Adrenal gland (tissue), 9 donors: ENCODE measurements at regions not wholly inside any gene's neighbourhood (a gene's known extent, or its start where the extent isn't known, plus 50 kb on each side); places are given as distances from the start of the nearest gene placed in this dataset.

ENCODE experiments used
- DNase-seq, 7 donors: peaks; one replicate each; pipeline ENCODE4 v3.0.0-alpha.2; 2019 to 2020
- H3K27ac ChIP-seq, 5 donors: fragments of 200-600 bp; sonication (generic) in 4 of 5; 1 replicate in 3 of 5; 2 replicates in 2 of 5; pipeline versions ENCODE4 v1.5.1 to v1.8.0; 2016 to 2020; ENCODE audit warnings: mild to moderate bottlenecking in 1 of 5
- H3K27me3 ChIP-seq: fragments of 200-600 bp; 2 replicates; pipeline ENCODE4 v1.8.0; 2021
- H3K36me3 ChIP-seq, 2 donors: fragments of 200-600 bp; replicated peaks in 1 of 2; 1 replicate in 1 of 2; 2 replicates in 1 of 2; pipeline versions ENCODE4 v1.5.1 to v1.8.0; 2018 to 2022
- H3K4me1 ChIP-seq, 2 donors: fragments of 200-600 bp; replicated peaks in 1 of 2; 1 replicate in 1 of 2; 2 replicates in 1 of 2; pipeline versions ENCODE4 v1.5.1 to v1.8.0; 2018 to 2021
- H3K4me3 ChIP-seq, 4 donors: fragments of 200-600 bp; sonication (generic) in 3 of 4; one replicate each; pipeline ENCODE4 v1.5.1; 2016 to 2018
- H3K9me3 ChIP-seq, 3 donors: fragments of 200-600 bp; sonication (generic) in 1 of 3; replicated peaks in 1 of 3; 1 replicate in 2 of 3; 2 replicates in 1 of 3; pipeline versions ENCODE4 v1.5.1 to v1.8.0; 2016 to 2021
- POLR2A ChIP-seq, 2 donors: fragments of 450-650 bp; IDR thresholded peaks; one replicate each; pipeline ENCODE4 v1.6.1; 2017; ENCODE audit warnings: antibody characterized with exemption in 2 of 2, mild to moderate bottlenecking in 2 of 2, moderate library complexity in 1 of 2
- WGBS, 4 donors: extraction: QIAGEN DNeasy Blood & Tissue Kit in 2 of 4; methylation state at CpG; one replicate each; pipeline versions ENCODE4 v1.1.5 to v1.1.7; 2013 to 2017; 5-methylcytosine and 5-hydroxymethylcytosine counted together
- intact Hi-C, 2 donors: fragments of 100-400 bp; cut with DNase I; formaldehyde crosslinking; loops; one replicate each; pipeline versions ENCODE4 v1.14.1 to v1.15.0; 2022 to 2023
- TF ChIP-seq, protein P1 (sequence below), 6 experiments: fragments of 450-650 bp in 4 of 6; fragments of 200-600 bp in 2 of 6; sonication (generic) in 1 of 6; IDR thresholded peaks; 1 replicate in 5 of 6; 2 replicates in 1 of 6; pipeline versions ENCODE4 v1.5.1 to v1.8.0; 2016 to 2021; ENCODE audit warnings: antibody characterized with exemption in 6 of 6, mild to moderate bottlenecking in 2 of 6, moderate library complexity in 1 of 6
- donor health status: healthy with polysubstance abuse.
- donor health status: Bipolar disorder and iron deficiency.
- donor health status: DM: yes; HTN: yes; CAD: no.
- donor health status: DM: no; HTN: no; CAD: no.
- donor health status: DM: no; HTN: no; CAD: no.

DNA sequence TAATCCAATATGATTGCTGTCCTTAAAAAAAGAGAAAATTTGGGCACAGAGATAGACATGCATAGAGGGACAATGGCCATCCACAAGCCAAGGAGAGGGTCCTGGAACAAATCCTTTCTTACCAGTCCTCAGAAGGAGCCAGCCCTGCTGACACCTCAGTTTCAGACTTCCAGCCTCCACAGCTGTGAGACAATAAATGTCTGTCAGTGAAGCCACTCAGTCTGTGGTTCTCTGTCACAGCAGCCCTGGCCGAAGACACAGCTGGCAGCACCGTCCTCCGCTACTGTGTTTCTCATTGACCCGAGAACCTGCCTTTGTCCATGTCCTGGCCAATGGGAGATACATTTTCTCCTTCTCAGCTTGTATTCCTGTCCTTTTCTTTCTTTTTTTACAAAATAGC lies 207.9 kb downstream of the TM9SF2 start:
- H3K36me3 ChIP-seq = no peaks in the 10 kb centered on the region
- no peaks in the 10 kb centered on the region for H3K4me1 ChIP-seq
- intact Hi-C loops = no loop called here
- no peaks in the 10 kb centered on the region for H3K27me3 ChIP-seq
- no peak overlapping the region for H3K4me3 ChIP-seq
- 84 to 92% (median 87%) methylated on average over 4 of the region's 4 CpGs for WGBS, 4 donors
- no peak overlapping the region for H3K27ac ChIP-seq
- TF ChIP-seq, protein P1, sequence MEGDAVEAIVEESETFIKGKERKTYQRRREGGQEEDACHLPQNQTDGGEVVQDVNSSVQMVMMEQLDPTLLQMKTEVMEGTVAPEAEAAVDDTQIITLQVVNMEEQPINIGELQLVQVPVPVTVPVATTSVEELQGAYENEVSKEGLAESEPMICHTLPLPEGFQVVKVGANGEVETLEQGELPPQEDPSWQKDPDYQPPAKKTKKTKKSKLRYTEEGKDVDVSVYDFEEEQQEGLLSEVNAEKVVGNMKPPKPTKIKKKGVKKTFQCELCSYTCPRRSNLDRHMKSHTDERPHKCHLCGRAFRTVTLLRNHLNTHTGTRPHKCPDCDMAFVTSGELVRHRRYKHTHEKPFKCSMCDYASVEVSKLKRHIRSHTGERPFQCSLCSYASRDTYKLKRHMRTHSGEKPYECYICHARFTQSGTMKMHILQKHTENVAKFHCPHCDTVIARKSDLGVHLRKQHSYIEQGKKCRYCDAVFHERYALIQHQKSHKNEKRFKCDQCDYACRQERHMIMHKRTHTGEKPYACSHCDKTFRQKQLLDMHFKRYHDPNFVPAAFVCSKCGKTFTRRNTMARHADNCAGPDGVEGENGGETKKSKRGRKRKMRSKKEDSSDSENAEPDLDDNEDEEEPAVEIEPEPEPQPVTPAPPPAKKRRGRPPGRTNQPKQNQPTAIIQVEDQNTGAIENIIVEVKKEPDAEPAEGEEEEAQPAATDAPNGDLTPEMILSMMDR (IDR thresholded peaks at IDR 0.05) = no peak
- TF ChIP-seq POLR2A (IDR thresholded peaks at IDR 0.05) = no peak
- no peaks in the 10 kb centered on the region for H3K9me3 ChIP-seq
- no peak for DNase-seq

DNA sequence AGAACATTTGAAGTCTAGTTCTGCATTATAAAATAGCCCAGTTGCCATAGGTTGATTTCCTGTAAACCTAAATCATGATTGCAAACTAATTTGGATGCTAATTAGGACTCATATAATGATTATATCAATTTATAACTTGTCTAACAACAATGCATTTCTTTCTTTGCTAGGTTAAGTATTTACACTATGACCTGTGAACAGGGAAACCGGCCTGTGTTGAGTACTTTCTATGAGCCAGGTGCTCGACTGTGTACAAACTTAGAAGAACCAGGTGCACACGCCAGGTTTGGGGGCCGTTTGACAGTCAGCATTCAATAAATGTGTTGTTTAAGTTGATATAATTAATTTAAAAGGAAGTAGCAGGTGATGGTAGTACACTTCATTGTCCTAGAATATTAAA lies 203.1 kb downstream of the TM9SF2 start:
- no peak for TF ChIP-seq POLR2A (IDR thresholded peaks at IDR 0.05)
- TF ChIP-seq, protein P1 (IDR thresholded peaks at IDR 0.05) = no peak
- no peaks in the 10 kb centered on the region for H3K9me3 ChIP-seq
- no peaks in the 10 kb centered on the region for H3K36me3 ChIP-seq
- H3K4me1 ChIP-seq = no peaks in the 10 kb centered on the region
- no peak overlapping the region for H3K27ac ChIP-seq
- no peak overlapping the region for H3K4me3 ChIP-seq
- no peaks in the 10 kb centered on the region for H3K27me3 ChIP-seq
- intact Hi-C loops = no loop called here
- WGBS, 4 donors = 83 to 94% (median 86%) methylated on average over 4 of the region's 4 CpGs
- DNase-seq = no peak

DNA sequence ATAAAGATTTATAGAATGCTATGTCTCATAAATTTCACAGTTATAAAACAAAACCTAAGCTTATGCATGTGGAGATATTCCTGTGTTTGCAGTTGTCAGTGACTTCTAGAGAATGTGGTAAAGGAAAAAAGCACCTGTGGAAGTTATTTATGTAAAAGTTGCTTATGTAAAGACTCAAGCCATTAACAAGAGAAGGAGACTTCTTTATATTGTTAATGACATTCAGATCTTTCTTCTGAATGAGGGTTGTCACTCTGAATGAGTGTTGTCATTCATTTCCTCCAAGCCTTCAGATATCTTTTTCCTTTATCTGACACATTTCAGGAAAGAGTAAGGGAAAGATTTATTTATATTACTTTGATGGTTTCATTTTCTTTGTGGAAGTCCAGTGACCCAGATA lies 202.6 kb downstream of the TM9SF2 start:
- no peaks in the 10 kb centered on the region for H3K36me3 ChIP-seq

DNA sequence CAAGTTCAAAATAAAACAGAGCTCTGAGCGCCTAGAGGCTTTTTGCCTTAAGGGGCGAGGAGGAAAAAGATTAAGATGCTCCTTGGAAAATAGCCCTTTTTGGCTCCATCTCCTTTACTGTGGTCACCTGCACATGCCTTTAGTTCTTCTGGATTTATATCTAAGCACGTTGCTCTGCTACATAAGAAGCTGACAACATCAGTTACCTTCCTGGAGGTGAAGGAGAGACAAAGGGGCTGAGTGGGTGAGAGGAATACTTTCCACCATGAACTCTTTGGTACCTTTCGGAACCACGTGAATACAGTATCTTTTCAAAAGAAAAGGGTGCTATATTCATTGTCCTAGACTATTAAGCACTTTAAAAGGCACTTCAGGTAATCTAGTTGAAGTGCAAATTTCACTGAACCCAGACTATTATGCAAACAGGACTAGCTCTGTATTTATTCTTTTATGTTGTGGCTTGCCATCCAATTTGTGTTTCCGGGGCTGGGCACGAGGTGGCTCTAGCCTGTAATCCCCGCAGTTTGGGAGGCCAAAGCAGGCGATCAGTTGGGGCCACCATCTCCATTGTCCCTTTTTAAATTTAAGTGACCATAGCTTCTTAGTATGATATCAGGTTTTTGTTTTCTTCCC lies 201.5 kb downstream of the TM9SF2 start:
- intact Hi-C loops = no loop called here

More for the DNA sequence above, 202.6 kb downstream of the TM9SF2 start:
- Histone ChIP-seq H3K27ac (no peak overlapping the region), H3K9me3 (no peaks in the 10 kb centered on the region), H3K4me1 (no peaks in the 10 kb centered on the region), H3K4me3 (no peak overlapping the region), H3K27me3 (no peaks in the 10 kb centered on the region)
- intact Hi-C loops = no loop called here
- TF ChIP-seq POLR2A (IDR thresholded peaks at IDR 0.05) = no peak
- TF ChIP-seq, protein P1 (IDR thresholded peaks at IDR 0.05) = no peak
- DNase-seq = no peak

More for the DNA sequence above, 201.5 kb downstream of the TM9SF2 start:
- no peak overlapping the region for H3K27ac ChIP-seq
- DNase-seq = no peak
- no peaks in the 10 kb centered on the region for H3K4me1 ChIP-seq
- WGBS, 4 donors = 82 to 89% (median 88%) methylated on average over 9 of the region's 9 CpGs
- H3K27me3 ChIP-seq = no peaks in the 10 kb centered on the region
- H3K9me3 ChIP-seq = no peaks in the 10 kb centered on the region
- H3K36me3 ChIP-seq = no peaks in the 10 kb centered on the region
- H3K4me3 ChIP-seq = no peak overlapping the region
- TF ChIP-seq, protein P1 (IDR thresholded peaks at IDR 0.05) = no peak
- TF ChIP-seq POLR2A (IDR thresholded peaks at IDR 0.05) = no peak
